Pancreas (tissue), 10 donors: ENCODE measurements at regions not wholly inside any gene's neighbourhood (a gene's known extent, or its start where the extent isn't known, plus 50 kb on each side); places are given as distances from the start of the nearest gene placed in this dataset.
"Not testable (repeated sequence)": the region's sequence is repeated elsewhere in the genome, so short reads cannot be mapped to it uniquely, and the experiment has no call there.

ENCODE experiments used
- ATAC-seq, 4 donors: fragments of 200-7000 bp; cut with Tn5 transposase; one replicate each; pipeline versions ENCODE4 v1.8.0 to v1.9.1; 2020; ENCODE audit warnings: mild to moderate bottlenecking in 4 of 4, moderate library complexity in 4 of 4
- DNase-seq, 6 donors: peaks; one replicate each; pipeline ENCODE4 v3.0.0-alpha.2; 2020
- FAIRE-seq: peaks from 2 replicates; lab custom pipeline; 2012; peaks lifted over from hg19 to GRCh38; lab: Jason Lieb, UNC
- H3K27ac ChIP-seq, 4 donors: fragments of 200-600 bp; sonication (generic); 1 replicate in 3 of 4; 2 replicates in 1 of 4; pipeline versions ENCODE4 v1.5.0 to v1.8.0; 2020
- H3K27me3 ChIP-seq, 4 donors: fragments of 200-600 bp; one replicate each; pipeline ENCODE4 v1.8.0; 2021
- H3K36me3 ChIP-seq, 3 donors: fragments of 200-600 bp; sonication (generic) in 1 of 3; one replicate each; pipeline versions ENCODE4 v1.5.0 to v1.8.0; 2020 to 2021
- H3K4me1 ChIP-seq, 3 donors: fragments of 200-600 bp; one replicate each; pipeline ENCODE4 v1.8.0; 2021
- H3K4me3 ChIP-seq, 4 donors: fragments of 200-600 bp; sonication (generic) in 2 of 4; one replicate each; pipeline versions ENCODE4 v1.5.0 to v1.8.0; 2020 to 2021
- H3K9me3 ChIP-seq, 4 donors: fragments of 200-600 bp; one replicate each; pipeline ENCODE4 v1.8.0; 2021
- CTCF ChIP-seq, 4 donors: fragments of 200-600 bp; sonication (generic) in 3 of 4; IDR thresholded peaks; one replicate each; pipeline versions ENCODE4 v1.5.0 to v1.8.0; 2021; ENCODE audit warnings: antibody characterized with exemption in 4 of 4
- WGBS, 2 donors: extraction: QIAGEN DNeasy Blood & Tissue Kit; methylation state at CpG; one replicate each; pipeline ENCODE4 v1.1.7; 2013; 5-methylcytosine and 5-hydroxymethylcytosine counted together
- intact Hi-C, 3 donors: fragments of 100-400 bp; cut with DNase I; formaldehyde crosslinking; loops; one replicate each; pipeline versions ENCODE4 v1.11.1 to v1.14.2; 2022
- donor health status: healthy with polysubstance abuse.
- donor health status: DM: no; HTN: no; CAD: no; lungs with moderate emphysema.
- donor health status: DM: no; HTN: no; CAD: no.
- donor health status: control.
- donor health status: control.
- donor health status: Bipolar disorder and iron deficiency.
- donor health status: DM: yes; HTN: yes; CAD: no.
- donor health status: DM: no; HTN: no; CAD: no.
- donor health status: DM: no; HTN: no; CAD: no.
- donor health status: DM: yes; HTN: yes; CAD: no.

GRCh38 chr7:9505516-9505915 is 1072.1 kb downstream of the NXPH1 start:
- Histone ChIP-seq H3K4me3 (no peak overlapping the region), H3K4me1 (no peaks in the 10 kb centered on the region), H3K36me3 (no peaks in the 10 kb centered on the region), H3K27me3 (no peaks in the 10 kb centered on the region), H3K9me3 (no peaks in the 10 kb centered on the region), H3K27ac (no peak overlapping the region)
- ATAC-seq (no peak), FAIRE-seq (no peak), DNase-seq (no peak)
- no peak for TF ChIP-seq CTCF (IDR thresholded peaks at IDR 0.05)
- 74 to 85% methylated on average over 2 of the region's 2 CpGs for WGBS, 2 donors
- intact Hi-C loops: no loop called here

GRCh38 chr7:9507290-9507689 is 1073.9 kb downstream of the NXPH1 start:
- no peak overlapping the region for H3K4me3 ChIP-seq
- 29 to 34% methylated on average over 3 of the region's 3 CpGs for WGBS, 2 donors
- no peak overlapping the region for H3K27ac ChIP-seq
- ATAC-seq (no peak), FAIRE-seq (no peak), DNase-seq (no peak)
- intact Hi-C loops: no loop called here
- no peaks in the 10 kb centered on the region for H3K4me1 ChIP-seq
- H3K9me3 ChIP-seq: no peaks in the 10 kb centered on the region
- TF ChIP-seq CTCF (IDR thresholded peaks at IDR 0.05): no peak
- no peaks in the 10 kb centered on the region for H3K36me3 ChIP-seq
- H3K27me3 ChIP-seq: no peaks in the 10 kb centered on the region

- FAIRE-seq: no peak
- intact Hi-C loops: no loop called here
- H3K27ac ChIP-seq: no peak overlapping the region
- ATAC-seq: no peak
- no peaks in the 10 kb centered on the region for H3K36me3 ChIP-seq
- no peak overlapping the region for H3K4me3 ChIP-seq
- 42 to 49% methylated on average over 4 of the region's 4 CpGs for WGBS, 2 donors
- no peaks in the 10 kb centered on the region for H3K9me3 ChIP-seq
- no peak for TF ChIP-seq CTCF (IDR thresholded peaks at IDR 0.05)
- no peaks in the 10 kb centered on the region for H3K27me3 ChIP-seq
- no peak for DNase-seq
- H3K4me1 ChIP-seq: no peaks in the 10 kb centered on the region
These were observed 1083.3 kb downstream of the NXPH1 start for GRCh38 chr7:9516662-9517061.

- Histone ChIP-seq H3K27ac (no peak overlapping the region), H3K36me3 (no peaks in the 10 kb centered on the region)
- ATAC-seq: no peak
These were observed 1090.2 kb downstream of the NXPH1 start for GRCh38 chr7:9523579-9523978.

GRCh38 chr7:9552431-9552830 is 1119.0 kb downstream of the NXPH1 start:
- H3K27ac ChIP-seq, H3K36me3 ChIP-seq, H3K27me3 ChIP-seq, H3K9me3 ChIP-seq, H3K4me3 ChIP-seq, intact Hi-C loops, DNase-seq, H3K4me1 ChIP-seq, ATAC-seq, FAIRE-seq: not testable (repeated sequence)
- WGBS, 2 donors: 68 to 85% methylated on average over 4 of the region's 4 CpGs

More at GRCh38 chr7:9523579-9523978, 1090.2 kb downstream of the NXPH1 start:
- FAIRE-seq (peak; percentile 95), DNase-seq (no peak)
- WGBS, 2 donors: 82 to 95% methylated on average over 2 of the region's 2 CpGs
- Histone ChIP-seq H3K4me1 (no peaks in the 10 kb centered on the region), H3K9me3 (no peaks in the 10 kb centered on the region), H3K27me3 (no peaks in the 10 kb centered on the region), H3K4me3 (no peak overlapping the region)
- no peak for TF ChIP-seq CTCF (IDR thresholded peaks at IDR 0.05)
- intact Hi-C loops: no loop called here
